ENCODE measurements at regions not wholly inside any gene's neighbourhood (a gene's known extent, or its start where the extent isn't known, plus 50 kb on each side); places are given as distances from the start of the nearest gene placed in this dataset.

DNA sequence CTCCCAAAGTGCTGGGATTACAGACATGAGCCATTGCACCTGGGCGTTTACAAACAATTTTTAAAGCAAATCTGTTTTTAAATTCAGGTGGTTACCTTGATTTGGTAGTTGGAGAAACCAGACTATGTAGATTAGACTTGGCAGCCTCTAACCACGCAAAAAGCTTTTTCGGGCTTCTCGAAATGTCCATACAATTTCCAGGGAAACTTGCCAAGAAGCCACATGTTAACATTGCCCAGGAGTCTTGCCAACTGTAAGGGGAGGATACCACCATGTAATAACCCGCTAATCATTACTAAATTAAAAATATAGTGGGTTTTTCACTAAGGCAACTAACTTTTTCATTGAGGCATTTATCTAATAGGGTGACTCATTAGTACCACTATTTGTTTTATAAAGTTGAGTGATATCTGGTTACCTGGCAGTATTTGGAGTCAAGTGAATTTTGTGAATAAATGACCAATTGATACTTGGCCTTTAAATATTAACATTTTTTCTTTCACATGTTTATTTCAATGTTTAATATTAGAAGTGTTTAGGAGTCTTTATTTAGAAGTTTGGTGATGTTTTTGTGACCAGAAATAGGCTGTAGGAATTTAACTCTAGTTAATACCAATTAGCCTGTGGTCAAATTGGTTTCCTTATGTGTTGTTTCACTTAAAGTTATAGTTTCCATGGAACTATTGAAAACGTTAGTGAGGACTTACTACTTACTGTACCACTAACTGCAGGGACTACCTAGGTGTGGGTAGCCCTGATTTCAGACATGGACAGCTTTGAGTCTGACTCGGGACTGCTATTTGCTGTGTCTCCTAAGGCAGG lies 61.3 kb downstream of the CLDN34 start:
- TF ChIP-seq, protein P1, sequence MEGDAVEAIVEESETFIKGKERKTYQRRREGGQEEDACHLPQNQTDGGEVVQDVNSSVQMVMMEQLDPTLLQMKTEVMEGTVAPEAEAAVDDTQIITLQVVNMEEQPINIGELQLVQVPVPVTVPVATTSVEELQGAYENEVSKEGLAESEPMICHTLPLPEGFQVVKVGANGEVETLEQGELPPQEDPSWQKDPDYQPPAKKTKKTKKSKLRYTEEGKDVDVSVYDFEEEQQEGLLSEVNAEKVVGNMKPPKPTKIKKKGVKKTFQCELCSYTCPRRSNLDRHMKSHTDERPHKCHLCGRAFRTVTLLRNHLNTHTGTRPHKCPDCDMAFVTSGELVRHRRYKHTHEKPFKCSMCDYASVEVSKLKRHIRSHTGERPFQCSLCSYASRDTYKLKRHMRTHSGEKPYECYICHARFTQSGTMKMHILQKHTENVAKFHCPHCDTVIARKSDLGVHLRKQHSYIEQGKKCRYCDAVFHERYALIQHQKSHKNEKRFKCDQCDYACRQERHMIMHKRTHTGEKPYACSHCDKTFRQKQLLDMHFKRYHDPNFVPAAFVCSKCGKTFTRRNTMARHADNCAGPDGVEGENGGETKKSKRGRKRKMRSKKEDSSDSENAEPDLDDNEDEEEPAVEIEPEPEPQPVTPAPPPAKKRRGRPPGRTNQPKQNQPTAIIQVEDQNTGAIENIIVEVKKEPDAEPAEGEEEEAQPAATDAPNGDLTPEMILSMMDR (IDR thresholded peaks at IDR 0.05), result no peak
- TF ChIP-seq POLR2A (IDR thresholded peaks at IDR 0.05), result no peak
- H3K9me3 ChIP-seq, result no peaks in the 10 kb centered on the region
- H3K27me3 ChIP-seq, result no peaks in the 10 kb centered on the region
- intact Hi-C loops (cut with DNase I; ENCODE audit: low total_unique reads), result no loop called here
- no peaks in the 10 kb centered on the region for H3K36me3 ChIP-seq
- no peak overlapping the region for H3K4me3 ChIP-seq
- H3K4me1 ChIP-seq, result no peaks in the 10 kb centered on the region
- no peak for DNase-seq
- H3K27ac ChIP-seq, result no peak overlapping the region

DNA sequence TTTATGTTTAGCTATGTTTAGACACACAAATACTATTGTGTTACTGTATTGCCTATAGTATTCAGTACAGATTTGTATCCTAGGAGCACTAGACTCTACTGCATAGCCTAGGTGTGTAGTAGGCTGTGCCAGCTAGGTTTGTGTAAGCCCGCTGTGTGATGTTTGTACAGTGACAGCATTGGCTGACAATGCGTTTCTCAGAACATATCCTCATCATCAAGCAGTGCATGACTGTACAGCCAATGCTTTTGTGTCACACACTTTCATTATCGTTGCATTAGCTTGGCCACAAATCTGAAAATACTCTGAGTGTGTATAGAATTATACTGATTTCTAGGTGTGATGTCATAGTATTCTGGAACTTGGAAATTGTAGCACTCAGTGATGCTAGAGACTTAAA lies 63.4 kb downstream of the CLDN34 start:
- Histone ChIP-seq H3K4me1 (no peaks in the 10 kb centered on the region), H3K4me3 (no peak overlapping the region), H3K27ac (no peak overlapping the region), H3K27me3 (no peaks in the 10 kb centered on the region), H3K9me3 (no peaks in the 10 kb centered on the region), H3K36me3 (no peaks in the 10 kb centered on the region)
- no peak for DNase-seq
- intact Hi-C loops (cut with DNase I; ENCODE audit: low total_unique reads), result no loop called here
- TF ChIP-seq, protein P1 (IDR thresholded peaks at IDR 0.05), result no peak
- no peak for TF ChIP-seq POLR2A (IDR thresholded peaks at IDR 0.05)

DNA sequence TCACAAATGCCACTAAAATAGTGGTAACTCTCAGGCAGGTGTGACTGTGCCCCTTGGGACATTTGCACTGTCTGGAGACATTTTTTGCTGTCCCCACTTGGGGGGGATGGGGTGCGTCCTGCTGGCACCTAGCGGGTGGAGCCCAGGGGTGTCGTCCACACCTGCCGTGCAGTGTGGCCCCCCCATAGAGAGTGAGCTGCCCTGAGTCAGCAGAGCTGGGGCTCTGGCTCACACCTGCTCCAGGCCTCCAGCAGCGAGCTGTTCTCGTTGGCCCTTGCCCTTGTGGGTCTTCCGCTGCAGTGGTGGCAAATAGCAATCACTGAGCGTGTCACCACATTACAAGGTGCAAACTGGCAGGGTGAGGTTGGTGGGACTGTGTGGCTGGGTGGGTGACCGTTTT lies 64.6 kb downstream of the CLDN34 start:
- no peaks in the 10 kb centered on the region for H3K4me1 ChIP-seq
- TF ChIP-seq, protein P1 (IDR thresholded peaks at IDR 0.05), result no peak
- TF ChIP-seq POLR2A (IDR thresholded peaks at IDR 0.05), result no peak
- H3K9me3 ChIP-seq, result no peaks in the 10 kb centered on the region
- H3K27ac ChIP-seq, result no peak overlapping the region
- no peak overlapping the region for H3K4me3 ChIP-seq
- DNase-seq, result no peak
- H3K27me3 ChIP-seq, result no peaks in the 10 kb centered on the region
- H3K36me3 ChIP-seq, result no peaks in the 10 kb centered on the region
- intact Hi-C loops (cut with DNase I; ENCODE audit: low total_unique reads), result no loop called here

DNA sequence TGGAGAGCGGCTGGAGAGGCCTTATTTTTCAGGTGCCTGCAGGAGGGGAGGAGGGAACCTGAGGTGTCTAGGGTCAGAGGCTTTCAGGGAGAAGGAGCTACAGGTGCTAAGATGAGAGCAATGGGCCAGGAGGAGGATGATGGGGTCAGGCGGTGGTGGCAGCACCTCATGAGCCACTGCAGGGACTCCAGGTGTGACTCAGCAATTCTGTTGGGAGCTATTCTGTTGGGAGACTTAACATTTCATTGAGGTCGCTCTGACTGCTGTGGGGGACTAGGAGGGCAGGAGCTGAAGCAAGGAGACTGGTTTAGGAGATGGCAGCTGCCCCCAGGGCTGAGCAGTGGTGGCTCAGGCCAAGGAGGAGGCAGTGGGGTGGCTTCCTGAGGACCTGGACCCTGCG lies 65.0 kb downstream of the CLDN34 start:
- Histone ChIP-seq H3K27me3 (no peaks in the 10 kb centered on the region), H3K9me3 (no peaks in the 10 kb centered on the region), H3K36me3 (no peaks in the 10 kb centered on the region), H3K4me1 (no peaks in the 10 kb centered on the region), H3K4me3 (no peak overlapping the region), H3K27ac (no peak overlapping the region)
- intact Hi-C loops (cut with DNase I; ENCODE audit: low total_unique reads), result no loop called here
- no peak for DNase-seq
- TF ChIP-seq, protein P1 (IDR thresholded peaks at IDR 0.05), result no peak
- no peak for TF ChIP-seq POLR2A (IDR thresholded peaks at IDR 0.05)

DNA sequence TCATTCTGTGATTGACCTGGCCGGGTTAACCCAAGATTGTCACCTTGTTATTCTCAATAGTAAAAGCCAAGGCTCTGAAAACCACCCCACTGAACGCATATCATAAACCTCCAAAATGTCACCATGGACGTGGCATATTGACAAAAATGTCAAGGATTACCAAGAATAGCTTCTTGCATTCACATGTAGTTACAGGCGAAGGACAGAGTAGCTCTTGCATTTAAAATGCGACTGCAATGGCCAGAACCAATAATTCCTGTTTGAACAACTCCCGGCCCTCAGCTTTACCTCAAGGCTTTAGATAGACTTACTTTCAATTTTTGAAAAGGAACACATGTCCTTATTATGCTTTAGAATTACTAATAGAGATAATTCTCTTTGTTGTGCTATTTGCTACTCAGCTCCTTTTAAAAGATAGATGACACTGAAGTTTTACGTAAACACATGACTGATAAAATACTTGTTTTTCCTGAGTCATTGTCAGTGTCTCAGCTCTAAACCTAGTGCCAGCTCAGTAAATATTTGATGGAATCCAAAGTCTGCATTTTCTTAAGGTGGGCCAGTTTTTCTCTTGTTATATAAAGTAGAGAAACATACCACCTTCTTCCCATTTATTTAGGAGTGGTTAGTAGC lies 66.3 kb downstream of the CLDN34 start:
- TF ChIP-seq POLR2A (IDR thresholded peaks at IDR 0.05), result no peak
- TF ChIP-seq, protein P1 (IDR thresholded peaks at IDR 0.05), result no peak
- Histone ChIP-seq H3K9me3 (no peaks in the 10 kb centered on the region), H3K36me3 (no peaks in the 10 kb centered on the region), H3K27me3 (no peaks in the 10 kb centered on the region), H3K27ac (no peak overlapping the region), H3K4me3 (no peak overlapping the region), H3K4me1 (no peaks in the 10 kb centered on the region)
- intact Hi-C loops (cut with DNase I; ENCODE audit: low total_unique reads), result no loop called here
- no peak for DNase-seq

Data from uterus (tissue), 3 donors.